ENCODE measurements at regions not wholly inside any gene's neighbourhood (a gene's known extent, or its start where the extent isn't known, plus 50 kb on each side); places are given as distances from the start of the nearest gene placed in this dataset.

DNA sequence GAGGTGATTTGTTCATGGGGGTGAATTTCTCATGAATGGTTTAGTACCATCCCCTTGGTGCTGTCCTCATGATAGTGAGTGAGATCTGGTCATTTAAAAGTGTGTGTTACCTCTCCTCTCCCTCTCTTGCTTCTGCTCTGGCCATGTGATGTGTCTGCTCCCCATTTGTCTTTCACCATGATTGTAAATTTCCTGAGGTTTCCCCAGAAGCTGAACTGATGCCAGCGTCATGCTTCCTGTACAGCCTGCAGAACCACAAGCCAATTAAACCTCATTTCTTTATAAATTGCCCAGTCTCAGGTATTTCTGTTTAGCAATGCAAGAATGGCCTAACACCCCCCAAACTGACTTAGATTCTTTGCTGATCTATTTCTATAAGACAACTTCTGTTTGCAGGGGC, 249.4 kb upstream of the B3GALT2 start:
- TF ChIP-seq GLIS3 (CRISPR knock-in tag; IDR thresholded peaks at IDR 0.05) (no peak), ZFP30 (CRISPR knock-in tag; IDR thresholded peaks at IDR 0.05) (no peak), ISL1 (CRISPR knock-in tag; IDR thresholded peaks at IDR 0.05) (no peak)
- TF ChIP-seq, protein P1, sequence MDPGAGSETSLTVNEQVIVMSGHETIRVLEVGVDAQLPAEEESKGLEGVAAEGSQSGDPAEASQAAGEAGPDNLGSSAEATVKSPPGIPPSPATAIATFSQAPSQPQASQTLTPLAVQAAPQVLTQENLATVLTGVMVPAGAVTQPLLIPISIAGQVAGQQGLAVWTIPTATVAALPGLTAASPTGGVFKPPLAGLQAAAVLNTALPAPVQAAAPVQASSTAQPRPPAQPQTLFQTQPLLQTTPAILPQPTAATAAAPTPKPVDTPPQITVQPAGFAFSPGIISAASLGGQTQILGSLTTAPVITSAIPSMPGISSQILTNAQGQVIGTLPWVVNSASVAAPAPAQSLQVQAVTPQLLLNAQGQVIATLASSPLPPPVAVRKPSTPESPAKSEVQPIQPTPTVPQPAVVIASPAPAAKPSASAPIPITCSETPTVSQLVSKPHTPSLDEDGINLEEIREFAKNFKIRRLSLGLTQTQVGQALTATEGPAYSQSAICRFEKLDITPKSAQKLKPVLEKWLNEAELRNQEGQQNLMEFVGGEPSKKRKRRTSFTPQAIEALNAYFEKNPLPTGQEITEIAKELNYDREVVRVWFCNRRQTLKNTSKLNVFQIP (CRISPR knock-in tag; IDR thresholded peaks at IDR 0.05; ENCODE audit: borderline replicate concordance, low read depth), result no peak
- no peak for ATAC-seq

GRCh38 chr1:193434319-193434718, 247.9 kb upstream of the B3GALT2 start:
- TF ChIP-seq ZC3H10 (CRISPR knock-in tag; IDR thresholded peaks at IDR 0.05) (no peak), TOX (CRISPR knock-in tag; IDR thresholded peaks at IDR 0.05; ENCODE audit: borderline replicate concordance) (no peak), ZFP30 (CRISPR knock-in tag; IDR thresholded peaks at IDR 0.05) (no peak), BACH2 (CRISPR knock-in tag; IDR thresholded peaks at IDR 0.05; ENCODE audit: borderline replicate concordance) (no peak), ZNF8 (CRISPR knock-in tag; IDR thresholded peaks at IDR 0.05) (no peak), ZFP3 (CRISPR knock-in tag; IDR thresholded peaks at IDR 0.05) (no peak), GLIS3 (CRISPR knock-in tag; IDR thresholded peaks at IDR 0.05) (no peak), ESRRG (CRISPR knock-in tag; IDR thresholded peaks at IDR 0.05) (no peak), PPARA (CRISPR knock-in tag; IDR thresholded peaks at IDR 0.05; ENCODE audit: borderline replicate concordance) (no peak), ZNF70 (CRISPR knock-in tag; IDR thresholded peaks at IDR 0.05) (no peak), OSR1 (CRISPR knock-in tag; IDR thresholded peaks at IDR 0.05) (no peak), SNAI2 (CRISPR knock-in tag; IDR thresholded peaks at IDR 0.05) (no peak), TCF4 (CRISPR knock-in tag; IDR thresholded peaks at IDR 0.05; ENCODE audit: borderline replicate concordance) (no peak), CSDC2 (CRISPR knock-in tag; IDR thresholded peaks at IDR 0.05) (no peak), ISL1 (CRISPR knock-in tag; IDR thresholded peaks at IDR 0.05) (no peak)
- TF ChIP-seq, protein P2, sequence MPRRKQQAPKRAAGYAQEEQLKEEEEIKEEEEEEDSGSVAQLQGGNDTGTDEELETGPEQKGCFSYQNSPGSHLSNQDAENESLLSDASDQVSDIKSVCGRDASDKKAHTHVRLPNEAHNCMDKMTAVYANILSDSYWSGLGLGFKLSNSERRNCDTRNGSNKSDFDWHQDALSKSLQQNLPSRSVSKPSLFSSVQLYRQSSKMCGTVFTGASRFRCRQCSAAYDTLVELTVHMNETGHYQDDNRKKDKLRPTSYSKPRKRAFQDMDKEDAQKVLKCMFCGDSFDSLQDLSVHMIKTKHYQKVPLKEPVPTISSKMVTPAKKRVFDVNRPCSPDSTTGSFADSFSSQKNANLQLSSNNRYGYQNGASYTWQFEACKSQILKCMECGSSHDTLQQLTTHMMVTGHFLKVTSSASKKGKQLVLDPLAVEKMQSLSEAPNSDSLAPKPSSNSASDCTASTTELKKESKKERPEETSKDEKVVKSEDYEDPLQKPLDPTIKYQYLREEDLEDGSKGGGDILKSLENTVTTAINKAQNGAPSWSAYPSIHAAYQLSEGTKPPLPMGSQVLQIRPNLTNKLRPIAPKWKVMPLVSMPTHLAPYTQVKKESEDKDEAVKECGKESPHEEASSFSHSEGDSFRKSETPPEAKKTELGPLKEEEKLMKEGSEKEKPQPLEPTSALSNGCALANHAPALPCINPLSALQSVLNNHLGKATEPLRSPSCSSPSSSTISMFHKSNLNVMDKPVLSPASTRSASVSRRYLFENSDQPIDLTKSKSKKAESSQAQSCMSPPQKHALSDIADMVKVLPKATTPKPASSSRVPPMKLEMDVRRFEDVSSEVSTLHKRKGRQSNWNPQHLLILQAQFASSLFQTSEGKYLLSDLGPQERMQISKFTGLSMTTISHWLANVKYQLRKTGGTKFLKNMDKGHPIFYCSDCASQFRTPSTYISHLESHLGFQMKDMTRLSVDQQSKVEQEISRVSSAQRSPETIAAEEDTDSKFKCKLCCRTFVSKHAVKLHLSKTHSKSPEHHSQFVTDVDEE (CRISPR knock-in tag; IDR thresholded peaks at IDR 0.05), result no peak
- TF ChIP-seq, protein P3, sequence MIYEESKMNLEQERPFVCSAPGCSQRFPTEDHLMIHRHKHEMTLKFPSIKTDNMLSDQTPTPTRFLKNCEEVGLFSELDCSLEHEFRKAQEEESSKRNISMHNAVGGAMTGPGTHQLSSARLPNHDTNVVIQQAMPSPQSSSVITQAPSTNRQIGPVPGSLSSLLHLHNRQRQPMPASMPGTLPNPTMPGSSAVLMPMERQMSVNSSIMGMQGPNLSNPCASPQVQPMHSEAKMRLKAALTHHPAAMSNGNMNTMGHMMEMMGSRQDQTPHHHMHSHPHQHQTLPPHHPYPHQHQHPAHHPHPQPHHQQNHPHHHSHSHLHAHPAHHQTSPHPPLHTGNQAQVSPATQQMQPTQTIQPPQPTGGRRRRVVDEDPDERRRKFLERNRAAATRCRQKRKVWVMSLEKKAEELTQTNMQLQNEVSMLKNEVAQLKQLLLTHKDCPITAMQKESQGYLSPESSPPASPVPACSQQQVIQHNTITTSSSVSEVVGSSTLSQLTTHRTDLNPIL (CRISPR knock-in tag; IDR thresholded peaks at IDR 0.05; ENCODE audit: low read depth), result no peak
- TF ChIP-seq, protein P1 (CRISPR knock-in tag; IDR thresholded peaks at IDR 0.05; ENCODE audit: borderline replicate concordance, low read depth), result no peak
- TF ChIP-seq, protein P4, sequence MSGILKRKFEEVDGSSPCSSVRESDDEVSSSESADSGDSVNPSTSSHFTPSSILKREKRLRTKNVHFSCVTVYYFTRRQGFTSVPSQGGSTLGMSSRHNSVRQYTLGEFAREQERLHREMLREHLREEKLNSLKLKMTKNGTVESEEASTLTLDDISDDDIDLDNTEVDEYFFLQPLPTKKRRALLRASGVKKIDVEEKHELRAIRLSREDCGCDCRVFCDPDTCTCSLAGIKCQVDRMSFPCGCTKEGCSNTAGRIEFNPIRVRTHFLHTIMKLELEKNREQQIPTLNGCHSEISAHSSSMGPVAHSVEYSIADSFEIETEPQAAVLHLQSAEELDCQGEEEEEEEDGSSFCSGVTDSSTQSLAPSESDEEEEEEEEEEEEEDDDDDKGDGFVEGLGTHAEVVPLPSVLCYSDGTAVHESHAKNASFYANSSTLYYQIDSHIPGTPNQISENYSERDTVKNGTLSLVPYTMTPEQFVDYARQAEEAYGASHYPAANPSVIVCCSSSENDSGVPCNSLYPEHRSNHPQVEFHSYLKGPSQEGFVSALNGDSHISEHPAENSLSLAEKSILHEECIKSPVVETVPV (CRISPR knock-in tag; IDR thresholded peaks at IDR 0.05), result no peak
- TF ChIP-seq, protein P5, sequence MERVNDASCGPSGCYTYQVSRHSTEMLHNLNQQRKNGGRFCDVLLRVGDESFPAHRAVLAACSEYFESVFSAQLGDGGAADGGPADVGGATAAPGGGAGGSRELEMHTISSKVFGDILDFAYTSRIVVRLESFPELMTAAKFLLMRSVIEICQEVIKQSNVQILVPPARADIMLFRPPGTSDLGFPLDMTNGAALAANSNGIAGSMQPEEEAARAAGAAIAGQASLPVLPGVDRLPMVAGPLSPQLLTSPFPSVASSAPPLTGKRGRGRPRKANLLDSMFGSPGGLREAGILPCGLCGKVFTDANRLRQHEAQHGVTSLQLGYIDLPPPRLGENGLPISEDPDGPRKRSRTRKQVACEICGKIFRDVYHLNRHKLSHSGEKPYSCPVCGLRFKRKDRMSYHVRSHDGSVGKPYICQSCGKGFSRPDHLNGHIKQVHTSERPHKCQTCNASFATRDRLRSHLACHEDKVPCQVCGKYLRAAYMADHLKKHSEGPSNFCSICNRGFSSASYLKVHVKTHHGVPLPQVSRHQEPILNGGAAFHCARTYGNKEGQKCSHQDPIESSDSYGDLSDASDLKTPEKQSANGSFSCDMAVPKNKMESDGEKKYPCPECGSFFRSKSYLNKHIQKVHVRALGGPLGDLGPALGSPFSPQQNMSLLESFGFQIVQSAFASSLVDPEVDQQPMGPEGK (CRISPR knock-in tag; IDR thresholded peaks at IDR 0.05; ENCODE audit: borderline replicate concordance), result no peak
- no peak for ATAC-seq

GRCh38 chr1:193433599-193433998, 247.2 kb upstream of the B3GALT2 start:
- no peak for ATAC-seq
- no peak for TF ChIP-seq GLIS3 (CRISPR knock-in tag; IDR thresholded peaks at IDR 0.05)
- TF ChIP-seq, protein P1 (CRISPR knock-in tag; IDR thresholded peaks at IDR 0.05; ENCODE audit: borderline replicate concordance, low read depth), result no peak
- TF ChIP-seq RARB (CRISPR knock-in tag; IDR thresholded peaks at IDR 0.05), result no peak
- no peak for TF ChIP-seq ZNF565 (CRISPR knock-in tag; conservative IDR thresholded peaks at IDR 0.05; ENCODE audit: low read depth)
- TF ChIP-seq, protein P5 (CRISPR knock-in tag; IDR thresholded peaks at IDR 0.05; ENCODE audit: borderline replicate concordance), result no peak
- no peak for TF ChIP-seq SNAI2 (CRISPR knock-in tag; IDR thresholded peaks at IDR 0.05)
- TF ChIP-seq ZC3H10 (CRISPR knock-in tag; IDR thresholded peaks at IDR 0.05), result no peak
- TF ChIP-seq ESRRG (CRISPR knock-in tag; IDR thresholded peaks at IDR 0.05), result no peak
- TF ChIP-seq, protein P3 (CRISPR knock-in tag; IDR thresholded peaks at IDR 0.05; ENCODE audit: low read depth), result no peak
- TF ChIP-seq TCF4 (CRISPR knock-in tag; IDR thresholded peaks at IDR 0.05; ENCODE audit: borderline replicate concordance), result no peak
